ENCODE measurements at regions not wholly inside any gene's neighbourhood (a gene's known extent, or its start where the extent isn't known, plus 50 kb on each side); places are given as distances from the start of the nearest gene placed in this dataset.

- DNase-seq (ENCODE audit: low read depth), result no peak
Observed at GRCh38 chr2:12500899-12501298, 215.8 kb upstream of the TRIB2 start.

- DNase-seq (ENCODE audit: low read depth), result peak; percentile 44
Observed at GRCh38 chr2:12501469-12502158, 215.1 kb upstream of the TRIB2 start.

- DNase-seq (ENCODE audit: low read depth), result peak; percentile 30
Observed at GRCh38 chr2:12502759-12503158, 214.0 kb upstream of the TRIB2 start.

- no peak for DNase-seq (ENCODE audit: low read depth)
Observed at GRCh38 chr2:12504443-12504842, 212.3 kb upstream of the TRIB2 start.

GRCh38 chr2:12506846-12507245 is 209.9 kb upstream of the TRIB2 start:
- no peak for DNase-seq (ENCODE audit: low read depth)

- peak; percentile 65 for DNase-seq (ENCODE audit: low read depth)
Observed at GRCh38 chr2:12507295-12507694, 209.4 kb upstream of the TRIB2 start.

- DNase-seq (ENCODE audit: low read depth), result no peak
Observed at GRCh38 chr2:12510070-12510469, 206.7 kb upstream of the TRIB2 start.

- DNase-seq (ENCODE audit: low read depth), result no peak
Observed at GRCh38 chr2:12513339-12513738, 203.4 kb upstream of the TRIB2 start.

GRCh38 chr2:12514168-12514567 is 202.6 kb upstream of the TRIB2 start:
- no peak for DNase-seq (ENCODE audit: low read depth)

- DNase-seq (ENCODE audit: low read depth), result no peak
Observed at GRCh38 chr2:12514631-12515437, 201.9 kb upstream of the TRIB2 start.

GRCh38 chr2:12515871-12516270 is 200.9 kb upstream of the TRIB2 start:
- no peak for DNase-seq (ENCODE audit: low read depth)

GRCh38 chr2:12533337-12534005 is 183.3 kb upstream of the TRIB2 start:
- no peak for DNase-seq (ENCODE audit: low read depth)

GRCh38 chr2:12534646-12535263 is 182.0 kb upstream of the TRIB2 start:
- DNase-seq (ENCODE audit: low read depth), result no peak

GRCh38 chr2:12536976-12537375 is 179.8 kb upstream of the TRIB2 start:
- DNase-seq (ENCODE audit: low read depth), result no peak

GRCh38 chr2:12538138-12538694 is 178.5 kb upstream of the TRIB2 start:
- no peak for DNase-seq (ENCODE audit: low read depth)

GRCh38 chr2:12539336-12539735 is 177.4 kb upstream of the TRIB2 start:
- no peak for DNase-seq (ENCODE audit: low read depth)

- no peak for DNase-seq (ENCODE audit: low read depth)
Observed at GRCh38 chr2:12539776-12540562, 176.8 kb upstream of the TRIB2 start.

- DNase-seq (ENCODE audit: low read depth), result no peak
Observed at GRCh38 chr2:12543076-12543977, 173.4 kb upstream of the TRIB2 start.

GRCh38 chr2:12543978-12544558 is 172.7 kb upstream of the TRIB2 start:
- DNase-seq (ENCODE audit: low read depth), result no peak

GRCh38 chr2:12547566-12548170 is 169.1 kb upstream of the TRIB2 start:
- no peak for DNase-seq (ENCODE audit: low read depth)
